Upper lobe of right lung (tissue), 1 donor: ENCODE measurements at regions not wholly inside any gene's neighbourhood (a gene's known extent, or its start where the extent isn't known, plus 50 kb on each side); places are given as distances from the start of the nearest gene placed in this dataset.

ENCODE experiments used
- ATAC-seq: fragments of 200-7000 bp; cut with Tn5 transposase; one replicate; pipeline ENCODE4 v1.9.1; 2020; ENCODE audit warnings: mild to moderate bottlenecking, moderate library complexity
- DNase-seq: peaks from one replicate; pipeline ENCODE4 v3.0.0-alpha.2; 2020
- H3K27ac ChIP-seq: fragments of 200-600 bp; one replicate; pipeline ENCODE4 v1.8.0; 2022
- H3K27me3 ChIP-seq: fragments of 200-600 bp; one replicate; pipeline ENCODE4 v1.8.0; 2022; ENCODE audit warnings: mild to moderate bottlenecking
- H3K36me3 ChIP-seq: fragments of 200-600 bp; one replicate; pipeline ENCODE4 v1.8.0; 2022
- H3K4me1 ChIP-seq: fragments of 200-600 bp; one replicate; pipeline ENCODE4 v1.8.0; 2022
- H3K4me3 ChIP-seq: fragments of 200-600 bp; one replicate; pipeline ENCODE4 v1.8.0; 2022; ENCODE audit warnings: mild to moderate bottlenecking
- H3K9me3 ChIP-seq: fragments of 200-600 bp; one replicate; pipeline ENCODE4 v1.8.0; 2022
- CTCF ChIP-seq: fragments of 200-600 bp; IDR thresholded peaks from one replicate; pipeline ENCODE4 v1.8.0; 2022; ENCODE audit warnings: antibody characterized with exemption
- intact Hi-C: fragments of 100-400 bp; cut with DNase I; formaldehyde crosslinking; loops from one replicate; pipeline ENCODE4 v1.11.0; 2022
- donor health status: DM: no; HTN: yes; CAD: no; lungs with severe emphysema.

DNA sequence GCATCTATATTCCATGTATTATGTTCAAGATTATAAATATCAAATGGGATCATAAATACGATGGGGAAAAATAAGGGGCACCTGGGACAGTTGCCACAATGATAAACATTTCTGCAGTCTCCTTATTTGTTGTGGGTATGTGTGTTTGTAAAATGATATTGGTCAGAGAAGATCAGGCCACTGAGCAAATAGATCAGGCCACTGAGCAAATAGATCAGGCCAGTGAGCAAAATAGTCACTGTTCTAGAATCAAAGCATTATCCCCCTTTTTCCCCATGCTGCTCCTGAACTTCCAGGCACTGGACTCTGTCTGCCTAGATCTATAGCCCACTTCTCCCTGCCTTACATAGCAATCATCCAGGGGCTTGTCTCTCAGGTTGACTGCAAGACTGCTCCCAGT, 599.8 kb upstream of the USP24 start:
- no peak for DNase-seq
- Histone ChIP-seq H3K9me3 (no peaks in the 10 kb centered on the region), H3K4me1 (peaks cover 9% of the 10 kb centered on the region), H3K27me3 (no peaks in the 10 kb centered on the region), H3K27ac (no peak overlapping the region), H3K4me3 (no peak overlapping the region), H3K36me3 (no peaks in the 10 kb centered on the region)
- no peak for TF ChIP-seq CTCF
- no peak for ATAC-seq
- intact Hi-C loops: no loop called here

DNA sequence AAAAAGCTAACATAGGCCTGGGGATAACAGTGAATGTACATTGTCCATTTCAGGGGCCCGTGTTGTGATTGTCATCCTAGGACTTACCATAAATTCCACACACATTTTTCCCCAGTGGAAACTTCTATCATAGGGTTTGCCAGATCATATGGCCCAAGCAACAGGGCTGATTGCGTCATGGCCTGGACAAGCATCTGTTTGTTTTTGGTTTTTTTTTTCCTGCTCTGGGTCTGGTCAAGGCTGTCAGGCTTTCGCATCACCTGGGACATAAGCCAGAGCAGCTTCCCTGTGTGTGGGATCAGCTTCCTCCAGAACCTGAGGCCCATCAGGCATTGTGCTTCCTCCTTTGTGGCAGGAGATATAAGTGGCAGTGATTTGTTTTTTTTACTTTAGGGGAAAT, 598.5 kb upstream of the USP24 start:
- H3K27ac ChIP-seq: no peak overlapping the region
- ATAC-seq (no peak), DNase-seq (no peak)
- H3K36me3 ChIP-seq: no peaks in the 10 kb centered on the region
- H3K4me3 ChIP-seq: no peak overlapping the region
- H3K27me3 ChIP-seq: no peaks in the 10 kb centered on the region
- intact Hi-C loops: no loop called here
- TF ChIP-seq CTCF: no peak
- H3K4me1 ChIP-seq: peaks cover 9% of the 10 kb centered on the region
- no peaks in the 10 kb centered on the region for H3K9me3 ChIP-seq

GRCh38 chr1:55812281-55812680, 597.1 kb upstream of the USP24 start:
- TF ChIP-seq CTCF: no peak
- DNase-seq: no peak
- Histone ChIP-seq H3K4me3 (no peak overlapping the region), H3K36me3 (no peaks in the 10 kb centered on the region), H3K27me3 (no peaks in the 10 kb centered on the region), H3K4me1 (peaks cover 9% of the 10 kb centered on the region), H3K27ac (no peak overlapping the region), H3K9me3 (no peaks in the 10 kb centered on the region)
- no peak for ATAC-seq
- intact Hi-C loops: no loop called here

DNA sequence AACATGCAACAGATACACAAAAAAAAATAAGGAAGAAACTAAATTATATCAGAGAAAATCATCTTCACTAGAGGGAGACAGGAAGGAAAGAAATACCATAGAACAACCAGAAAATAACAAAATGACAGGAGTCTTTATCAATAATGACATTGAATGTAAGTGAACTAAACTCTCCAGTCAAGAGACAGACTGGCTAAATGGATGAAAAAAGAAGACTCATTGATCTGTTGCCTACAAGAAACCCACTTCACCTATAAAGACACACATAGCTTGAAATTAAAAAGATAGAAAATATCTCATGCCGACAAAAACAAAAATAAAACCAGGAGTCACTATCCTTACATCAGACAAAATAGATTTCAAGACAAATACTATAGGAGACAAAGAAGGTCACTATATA, 593.1 kb upstream of the USP24 start:
- Histone ChIP-seq H3K4me3 (no peak overlapping the region), H3K27me3 (no peaks in the 10 kb centered on the region), H3K4me1 (no peaks in the 10 kb centered on the region), H3K36me3 (no peaks in the 10 kb centered on the region), H3K27ac (no peak overlapping the region), H3K9me3 (no peaks in the 10 kb centered on the region)
- TF ChIP-seq CTCF: no peak
- intact Hi-C loops: no loop called here
- DNase-seq (no peak), ATAC-seq (no peak)

GRCh38 chr1:55803429-55803828, 588.3 kb upstream of the USP24 start:
- no peak for TF ChIP-seq CTCF
- no peaks in the 10 kb centered on the region for H3K4me1 ChIP-seq
- DNase-seq: no peak
- no peak for ATAC-seq
- H3K9me3 ChIP-seq: no peaks in the 10 kb centered on the region
- no peak overlapping the region for H3K4me3 ChIP-seq
- no peaks in the 10 kb centered on the region for H3K27me3 ChIP-seq
- H3K27ac ChIP-seq: no peak overlapping the region
- no peaks in the 10 kb centered on the region for H3K36me3 ChIP-seq
- intact Hi-C loops: no loop called here

DNA sequence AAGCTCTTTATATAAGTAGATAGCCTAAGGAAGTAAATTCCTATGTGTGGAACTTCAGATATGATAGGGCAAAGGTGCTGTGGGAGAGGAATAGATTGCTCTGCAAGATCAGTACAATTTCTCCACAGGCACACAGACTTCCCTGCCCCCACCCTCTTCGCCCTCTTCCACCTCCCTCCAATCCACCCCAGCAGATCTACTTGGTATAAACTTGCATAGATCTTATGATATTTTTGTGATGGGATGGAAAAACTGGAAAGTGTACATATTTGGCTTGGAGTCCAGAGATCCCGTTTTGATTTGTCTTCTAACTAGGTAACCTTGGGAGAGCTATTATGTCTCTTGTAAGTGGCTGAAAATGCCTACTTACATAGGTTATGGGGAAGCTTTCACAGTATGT, 586.3 kb upstream of the USP24 start:
- TF ChIP-seq CTCF: no peak
- Histone ChIP-seq H3K4me3 (no peak overlapping the region), H3K9me3 (no peaks in the 10 kb centered on the region), H3K36me3 (no peaks in the 10 kb centered on the region), H3K27ac (no peak overlapping the region), H3K27me3 (no peaks in the 10 kb centered on the region), H3K4me1 (no peaks in the 10 kb centered on the region)
- ATAC-seq (no peak), DNase-seq (no peak)
- intact Hi-C loops: no loop called here
